ENCODE measurements at regions not wholly inside any gene's neighbourhood (a gene's known extent, or its start where the extent isn't known, plus 50 kb on each side); places are given as distances from the start of the nearest gene placed in this dataset.
"Not testable (repeated sequence)": the region's sequence is repeated elsewhere in the genome, so short reads cannot be mapped to it uniquely, and the experiment has no call there.

DNA sequence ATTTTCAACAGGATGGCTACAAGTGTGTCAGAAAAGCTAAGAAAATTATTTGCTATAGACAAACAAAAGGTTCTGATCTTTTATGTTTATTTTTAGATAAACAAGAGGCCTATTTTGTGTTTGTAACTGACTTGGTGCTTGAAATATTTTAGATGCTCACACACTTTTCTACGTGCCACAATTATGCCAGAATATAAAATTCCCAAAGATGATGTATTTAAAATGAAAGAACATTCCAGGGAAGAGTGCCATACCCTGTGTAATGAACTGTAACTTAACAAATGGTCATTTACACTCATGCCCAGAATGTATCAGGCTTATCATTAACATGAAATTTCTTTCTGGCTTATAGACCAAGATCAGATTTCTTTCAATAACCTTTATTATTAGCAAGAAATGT, 144.9 kb upstream of the MTPN start:
- DNase-seq, result no peak
- Mint-ChIP-seq H3K36me3 (ENCODE audit: low read depth) (no peaks in the 10 kb centered on the region), H3K4me1 (no peaks in the 10 kb centered on the region), H3K27me3 (ENCODE audit: low read depth, poor library complexity) (peaks cover 2% of the 10 kb centered on the region), H3K4me3 (no peak overlapping the region), H3K9me3 (peaks cover 8% of the 10 kb centered on the region), H3K27ac (no peak overlapping the region)
- TF ChIP-seq, protein P1, sequence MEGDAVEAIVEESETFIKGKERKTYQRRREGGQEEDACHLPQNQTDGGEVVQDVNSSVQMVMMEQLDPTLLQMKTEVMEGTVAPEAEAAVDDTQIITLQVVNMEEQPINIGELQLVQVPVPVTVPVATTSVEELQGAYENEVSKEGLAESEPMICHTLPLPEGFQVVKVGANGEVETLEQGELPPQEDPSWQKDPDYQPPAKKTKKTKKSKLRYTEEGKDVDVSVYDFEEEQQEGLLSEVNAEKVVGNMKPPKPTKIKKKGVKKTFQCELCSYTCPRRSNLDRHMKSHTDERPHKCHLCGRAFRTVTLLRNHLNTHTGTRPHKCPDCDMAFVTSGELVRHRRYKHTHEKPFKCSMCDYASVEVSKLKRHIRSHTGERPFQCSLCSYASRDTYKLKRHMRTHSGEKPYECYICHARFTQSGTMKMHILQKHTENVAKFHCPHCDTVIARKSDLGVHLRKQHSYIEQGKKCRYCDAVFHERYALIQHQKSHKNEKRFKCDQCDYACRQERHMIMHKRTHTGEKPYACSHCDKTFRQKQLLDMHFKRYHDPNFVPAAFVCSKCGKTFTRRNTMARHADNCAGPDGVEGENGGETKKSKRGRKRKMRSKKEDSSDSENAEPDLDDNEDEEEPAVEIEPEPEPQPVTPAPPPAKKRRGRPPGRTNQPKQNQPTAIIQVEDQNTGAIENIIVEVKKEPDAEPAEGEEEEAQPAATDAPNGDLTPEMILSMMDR (IDR thresholded peaks at IDR 0.05), result no peak

DNA sequence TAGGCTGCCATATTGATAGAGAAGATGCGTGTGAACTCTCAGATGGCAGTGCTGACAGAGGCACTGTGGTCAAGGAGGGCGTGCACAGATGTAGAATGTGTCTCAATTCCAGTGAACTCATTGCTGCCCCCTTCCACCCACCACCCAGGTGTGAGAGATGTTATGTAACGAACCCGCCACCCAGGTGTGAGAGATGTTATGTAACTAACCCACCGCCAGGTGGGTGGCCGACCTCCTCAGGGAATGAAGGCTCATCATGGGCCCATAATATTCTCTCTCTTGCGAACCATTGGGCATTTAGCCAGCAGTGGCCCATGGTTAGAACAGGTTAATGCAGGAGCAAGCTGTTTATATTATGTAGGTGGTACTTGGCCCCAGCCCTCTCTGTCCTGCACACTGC, 140.4 kb upstream of the MTPN start:
- H3K27ac Mint-ChIP-seq, result no peak overlapping the region
- no peak for DNase-seq
- TF ChIP-seq, protein P1 (IDR thresholded peaks at IDR 0.05), result no peak
- peaks cover 6% of the 10 kb centered on the region for H3K4me1 Mint-ChIP-seq
- H3K4me3 Mint-ChIP-seq, result no peak overlapping the region
- peaks cover 11% of the 10 kb centered on the region for H3K9me3 Mint-ChIP-seq
- no peaks in the 10 kb centered on the region for H3K36me3 Mint-ChIP-seq (ENCODE audit: low read depth)
- no peaks in the 10 kb centered on the region for H3K27me3 Mint-ChIP-seq (ENCODE audit: low read depth, poor library complexity)

- H3K36me3 Mint-ChIP-seq (ENCODE audit: low read depth), result no peaks in the 10 kb centered on the region
- H3K9me3 Mint-ChIP-seq, result peaks cover 22% of the 10 kb centered on the region
- TF ChIP-seq, protein P1 (IDR thresholded peaks at IDR 0.05), result no peak
Measured at GRCh38 chr7:136116186-136116585, 139.0 kb upstream of the MTPN start.

DNA sequence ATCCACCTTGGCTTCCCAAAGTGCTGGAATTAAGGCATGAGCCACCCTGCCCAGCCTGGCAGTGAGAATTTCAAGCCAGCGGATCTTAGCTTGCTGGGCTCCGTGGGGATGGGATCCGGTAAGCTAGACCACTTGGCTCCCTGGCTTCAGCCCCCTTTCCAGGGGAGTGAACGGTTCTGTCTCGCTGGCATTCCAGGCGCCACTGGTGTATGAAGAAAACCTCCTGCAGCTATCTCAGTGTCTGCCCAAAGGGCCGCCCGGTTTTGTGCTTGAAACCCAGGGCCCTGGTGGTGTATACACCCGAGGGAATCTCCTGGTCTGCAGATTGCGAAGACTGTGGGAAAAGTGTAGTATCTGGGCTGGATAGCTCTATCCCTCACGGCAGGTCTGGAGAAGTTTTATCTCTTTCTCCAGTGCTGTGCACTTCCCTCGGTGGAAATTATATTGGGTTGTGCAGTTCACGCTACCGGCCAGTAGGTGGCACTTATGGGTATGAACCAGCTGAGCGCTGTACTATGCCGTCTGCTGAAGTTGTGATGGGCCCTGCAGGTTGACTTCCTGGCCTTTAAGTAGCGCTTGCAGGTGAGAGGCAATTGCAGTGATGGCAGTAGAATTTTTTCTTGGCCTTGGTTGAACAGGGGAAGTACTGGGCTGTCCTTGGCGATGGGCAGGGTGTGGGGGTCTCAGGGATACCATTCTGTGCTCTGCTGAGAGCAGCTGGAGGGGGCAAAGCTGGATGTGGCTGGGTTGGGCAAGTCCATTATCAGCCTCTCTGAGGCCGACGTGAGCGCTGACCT, 138.0 kb upstream of the MTPN start:
- Mint-ChIP-seq H3K4me1 (peaks cover 6% of the 10 kb centered on the region), H3K9me3 (peaks cover 32% of the 10 kb centered on the region), H3K36me3 (ENCODE audit: low read depth) (no peaks in the 10 kb centered on the region), H3K4me3 (no peak overlapping the region), H3K27ac (no peak overlapping the region), H3K27me3 (ENCODE audit: low read depth, poor library complexity) (no peaks in the 10 kb centered on the region)
- TF ChIP-seq, protein P1 (IDR thresholded peaks at IDR 0.05), result peak; percentile 65
- DNase-seq, result peak; percentile 52

More at GRCh38 chr7:136116186-136116585, 139.0 kb upstream of the MTPN start:
- H3K27ac Mint-ChIP-seq, result no peak overlapping the region
- H3K4me1 Mint-ChIP-seq, result peaks cover 6% of the 10 kb centered on the region
- no peaks in the 10 kb centered on the region for H3K27me3 Mint-ChIP-seq (ENCODE audit: low read depth, poor library complexity)
- no peak overlapping the region for H3K4me3 Mint-ChIP-seq
- no peak for DNase-seq

- not testable (repeated sequence) for DNase-seq
Measured at GRCh38 chr7:136114467-136114866, 137.3 kb upstream of the MTPN start.

DNA sequence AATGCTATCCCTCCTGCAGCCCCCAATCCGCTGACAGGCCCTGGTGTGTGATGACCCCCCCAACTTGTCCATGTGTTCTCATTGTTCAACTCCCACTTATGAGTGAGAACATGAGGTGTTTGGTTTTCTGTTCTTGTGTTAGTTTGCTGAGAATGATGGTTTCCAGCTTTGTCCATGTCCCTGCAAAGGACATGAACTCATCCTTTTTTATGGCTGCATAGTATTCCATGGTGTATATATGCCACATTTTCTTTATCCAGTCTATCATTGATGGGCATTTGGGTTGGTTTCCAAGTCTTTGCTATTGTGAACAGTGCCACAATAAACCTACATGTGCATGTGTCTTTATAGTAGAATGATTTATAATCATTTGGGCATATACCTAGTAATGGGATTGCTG, 131.9 kb upstream of the MTPN start:
- not testable (repeated sequence) for DNase-seq; H3K4me1 Mint-ChIP-seq; H3K27me3 Mint-ChIP-seq (ENCODE audit: low read depth, poor library complexity); H3K36me3 Mint-ChIP-seq (ENCODE audit: low read depth); H3K4me3 Mint-ChIP-seq; H3K27ac Mint-ChIP-seq
- peaks cover 63% of the 10 kb centered on the region for H3K9me3 Mint-ChIP-seq

More at GRCh38 chr7:136114467-136114866, 137.3 kb upstream of the MTPN start:
- not testable (repeated sequence) for H3K4me3 Mint-ChIP-seq; H3K27ac Mint-ChIP-seq; H3K27me3 Mint-ChIP-seq (ENCODE audit: low read depth, poor library complexity); H3K36me3 Mint-ChIP-seq (ENCODE audit: low read depth); H3K4me1 Mint-ChIP-seq
- peaks cover 39% of the 10 kb centered on the region for H3K9me3 Mint-ChIP-seq

DNA sequence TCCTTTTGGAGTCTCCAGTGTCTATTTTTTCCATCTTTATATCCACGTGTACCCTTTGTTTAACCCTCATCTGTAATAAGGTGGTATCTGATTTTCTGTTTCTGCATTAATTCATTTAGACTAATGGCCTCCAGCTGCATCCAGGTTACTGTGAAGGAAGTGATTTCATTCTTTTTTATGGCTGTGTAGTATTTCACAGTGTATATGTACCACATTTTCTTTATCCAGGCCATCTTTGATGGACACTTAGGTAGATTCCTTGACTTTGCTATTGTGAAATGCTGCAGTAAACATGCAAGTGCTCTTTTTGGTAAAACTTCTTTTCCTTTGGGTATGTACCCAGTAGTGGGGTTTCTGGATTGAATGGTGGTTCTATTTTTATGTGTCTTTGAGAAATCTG, 128.0 kb upstream of the MTPN start:
- H3K27me3 Mint-ChIP-seq (ENCODE audit: low read depth, poor library complexity), result no peaks in the 10 kb centered on the region
- TF ChIP-seq, protein P1 (IDR thresholded peaks at IDR 0.05), result no peak
- H3K4me1 Mint-ChIP-seq, result no peaks in the 10 kb centered on the region
- H3K4me3 Mint-ChIP-seq, result no peak overlapping the region
- H3K36me3 Mint-ChIP-seq (ENCODE audit: low read depth), result no peaks in the 10 kb centered on the region
- H3K9me3 Mint-ChIP-seq, result peaks cover 40% of the 10 kb centered on the region
- no peak for DNase-seq
- no peak overlapping the region for H3K27ac Mint-ChIP-seq
